ENCODE measurements at regions not wholly inside any gene's neighbourhood (a gene's known extent, or its start where the extent isn't known, plus 50 kb on each side); places are given as distances from the start of the nearest gene placed in this dataset.

DNA sequence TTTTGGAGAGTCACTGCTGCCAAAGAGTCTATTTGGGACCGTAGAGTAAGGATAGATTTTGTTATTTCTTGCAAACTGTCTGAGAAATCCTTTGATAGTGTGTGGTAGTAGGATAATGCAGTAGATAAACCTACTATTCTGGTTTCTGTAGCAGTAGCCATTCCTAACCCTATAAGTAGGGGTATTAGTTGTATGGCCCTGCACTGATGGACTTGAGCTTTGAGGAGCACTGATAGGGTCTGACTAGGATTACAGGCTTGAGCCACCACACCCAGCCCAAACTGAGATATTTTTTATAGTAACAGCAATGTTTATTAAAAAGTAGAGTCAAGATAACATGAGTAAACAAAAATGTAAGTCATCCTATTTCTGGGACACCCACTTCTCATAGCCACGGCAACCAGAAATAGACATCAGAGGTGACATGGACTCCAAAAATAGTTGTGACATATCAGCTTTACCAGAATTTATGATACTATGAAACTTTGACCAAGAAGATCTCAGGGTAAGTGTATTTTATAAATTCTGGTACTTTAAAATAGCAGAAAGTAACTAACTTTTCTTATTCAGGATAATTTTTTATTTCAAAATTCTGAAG, 479.1 kb downstream of the SUCLA2 start:
- no peak overlapping the region for H3K4me3 ChIP-seq (ENCODE audit: low read depth in 1 of 2, low read length in 2 of 2)
- H3K27ac ChIP-seq (ENCODE audit: low read depth in 2 of 2, low read length in 1 of 2), result no peak overlapping the region
- no peaks in the 10 kb centered on the region for H3K36me3 ChIP-seq (ENCODE audit: control insufficient read depth in 2 of 2, insufficient read depth in 2 of 2, low read length in 1 of 2)
- no peaks in the 10 kb centered on the region for H3K27me3 ChIP-seq (ENCODE audit: control insufficient read depth in 1 of 2, insufficient read depth in 2 of 2, low read length in 2 of 2)
- H3K4me1 ChIP-seq (ENCODE audit: control insufficient read depth in 2 of 2, insufficient read depth in 2 of 2, low read length in 1 of 2), result no peaks in the 10 kb centered on the region
- 84 to 86% methylated on average over 2 of the region's 2 CpGs for WGBS, 2 donors
- no peaks in the 10 kb centered on the region for H3K9me3 ChIP-seq (ENCODE audit: control insufficient read depth in 2 of 2, insufficient read depth in 1 of 2, low read depth in 1 of 2, low read length in 1 of 2)

- H3K27ac ChIP-seq (ENCODE audit: low read depth in 2 of 2, low read length in 1 of 2), result no peak overlapping the region
- 37 to 42% methylated on average over 2 of the region's 2 CpGs for WGBS, 2 donors
- H3K36me3 ChIP-seq (ENCODE audit: control insufficient read depth in 2 of 2, insufficient read depth in 2 of 2, low read length in 1 of 2), result no peaks in the 10 kb centered on the region
- no peaks in the 10 kb centered on the region for H3K27me3 ChIP-seq (ENCODE audit: control insufficient read depth in 1 of 2, insufficient read depth in 2 of 2, low read length in 2 of 2)
- H3K4me3 ChIP-seq (ENCODE audit: low read depth in 1 of 2, low read length in 2 of 2), result no peak overlapping the region
- no peaks in the 10 kb centered on the region for H3K9me3 ChIP-seq (ENCODE audit: control insufficient read depth in 2 of 2, insufficient read depth in 1 of 2, low read depth in 1 of 2, low read length in 1 of 2)
- H3K4me1 ChIP-seq (ENCODE audit: control insufficient read depth in 2 of 2, insufficient read depth in 2 of 2, low read length in 1 of 2), result no peaks in the 10 kb centered on the region
Measured at GRCh38 chr13:47519626-47520025, 481.4 kb downstream of the SUCLA2 start.

DNA sequence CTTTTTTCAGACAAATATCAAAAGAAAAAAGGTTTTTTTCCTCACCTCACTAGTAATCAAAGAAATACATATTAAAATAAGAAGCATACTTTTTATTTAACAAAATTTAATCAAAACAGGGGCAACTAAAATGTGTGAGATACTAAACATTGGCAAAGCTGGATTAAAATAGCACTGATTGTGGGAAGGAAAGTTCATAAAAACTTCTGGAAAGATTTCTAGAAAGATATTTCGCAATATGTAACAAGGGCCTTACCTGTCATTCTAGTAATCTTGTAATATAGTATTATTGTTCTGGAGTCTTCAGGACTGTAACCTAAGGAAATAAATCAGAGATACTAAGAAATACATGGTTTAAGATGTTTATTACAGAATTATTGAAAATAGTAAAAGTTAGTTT, 482.5 kb downstream of the SUCLA2 start:
- WGBS, 2 donors, result 87 to 93% methylated on average over 1 of the region's 1 CpG
- Histone ChIP-seq H3K36me3 (ENCODE audit: control insufficient read depth in 2 of 2, insufficient read depth in 2 of 2, low read length in 1 of 2) (no peaks in the 10 kb centered on the region), H3K4me1 (ENCODE audit: control insufficient read depth in 2 of 2, insufficient read depth in 2 of 2, low read length in 1 of 2) (no peaks in the 10 kb centered on the region), H3K27ac (ENCODE audit: low read depth in 2 of 2, low read length in 1 of 2) (no peak overlapping the region), H3K9me3 (ENCODE audit: control insufficient read depth in 2 of 2, insufficient read depth in 1 of 2, low read depth in 1 of 2, low read length in 1 of 2) (no peaks in the 10 kb centered on the region), H3K4me3 (ENCODE audit: low read depth in 1 of 2, low read length in 2 of 2) (no peak overlapping the region), H3K27me3 (ENCODE audit: control insufficient read depth in 1 of 2, insufficient read depth in 2 of 2, low read length in 2 of 2) (no peaks in the 10 kb centered on the region)

- Histone ChIP-seq H3K4me3 (ENCODE audit: low read depth in 1 of 2, low read length in 2 of 2) (no peak overlapping the region), H3K4me1 (ENCODE audit: control insufficient read depth in 2 of 2, insufficient read depth in 2 of 2, low read length in 1 of 2) (no peaks in the 10 kb centered on the region), H3K36me3 (ENCODE audit: control insufficient read depth in 2 of 2, insufficient read depth in 2 of 2, low read length in 1 of 2) (no peaks in the 10 kb centered on the region), H3K27ac (ENCODE audit: low read depth in 2 of 2, low read length in 1 of 2) (no peak overlapping the region), H3K9me3 (ENCODE audit: control insufficient read depth in 2 of 2, insufficient read depth in 1 of 2, low read depth in 1 of 2, low read length in 1 of 2) (no peaks in the 10 kb centered on the region), H3K27me3 (ENCODE audit: control insufficient read depth in 1 of 2, insufficient read depth in 2 of 2, low read length in 2 of 2) (no peaks in the 10 kb centered on the region)
- WGBS, 2 donors, result 69 to 90% methylated on average over 1 of the region's 1 CpG
Measured at GRCh38 chr13:47511647-47512046, 489.4 kb downstream of the SUCLA2 start.

- Histone ChIP-seq H3K27me3 (ENCODE audit: control insufficient read depth in 1 of 2, insufficient read depth in 2 of 2, low read length in 2 of 2) (no peaks in the 10 kb centered on the region), H3K4me3 (ENCODE audit: low read depth in 1 of 2, low read length in 2 of 2) (no peak overlapping the region), H3K4me1 (ENCODE audit: control insufficient read depth in 2 of 2, insufficient read depth in 2 of 2, low read length in 1 of 2) (no peaks in the 10 kb centered on the region), H3K36me3 (ENCODE audit: control insufficient read depth in 2 of 2, insufficient read depth in 2 of 2, low read length in 1 of 2) (no peaks in the 10 kb centered on the region), H3K27ac (ENCODE audit: low read depth in 2 of 2, low read length in 1 of 2) (no peak overlapping the region), H3K9me3 (ENCODE audit: control insufficient read depth in 2 of 2, insufficient read depth in 1 of 2, low read depth in 1 of 2, low read length in 1 of 2) (no peaks in the 10 kb centered on the region)
- 63 to 70% methylated on average over 5 of the region's 5 CpGs for WGBS, 2 donors
Measured at GRCh38 chr13:47508527-47509228, 492.4 kb downstream of the SUCLA2 start.

- Histone ChIP-seq H3K4me3 (ENCODE audit: low read depth in 1 of 2, low read length in 2 of 2) (no peak overlapping the region), H3K27ac (ENCODE audit: low read depth in 2 of 2, low read length in 1 of 2) (no peak overlapping the region), H3K4me1 (ENCODE audit: control insufficient read depth in 2 of 2, insufficient read depth in 2 of 2, low read length in 1 of 2) (no peaks in the 10 kb centered on the region), H3K9me3 (ENCODE audit: control insufficient read depth in 2 of 2, insufficient read depth in 1 of 2, low read depth in 1 of 2, low read length in 1 of 2) (no peaks in the 10 kb centered on the region), H3K27me3 (ENCODE audit: control insufficient read depth in 1 of 2, insufficient read depth in 2 of 2, low read length in 2 of 2) (no peaks in the 10 kb centered on the region), H3K36me3 (ENCODE audit: control insufficient read depth in 2 of 2, insufficient read depth in 2 of 2, low read length in 1 of 2) (no peaks in the 10 kb centered on the region)
- 46 to 50% methylated on average over 2 of the region's 2 CpGs for WGBS, 2 donors
Measured at GRCh38 chr13:47503475-47503874, 497.6 kb downstream of the SUCLA2 start.

DNA sequence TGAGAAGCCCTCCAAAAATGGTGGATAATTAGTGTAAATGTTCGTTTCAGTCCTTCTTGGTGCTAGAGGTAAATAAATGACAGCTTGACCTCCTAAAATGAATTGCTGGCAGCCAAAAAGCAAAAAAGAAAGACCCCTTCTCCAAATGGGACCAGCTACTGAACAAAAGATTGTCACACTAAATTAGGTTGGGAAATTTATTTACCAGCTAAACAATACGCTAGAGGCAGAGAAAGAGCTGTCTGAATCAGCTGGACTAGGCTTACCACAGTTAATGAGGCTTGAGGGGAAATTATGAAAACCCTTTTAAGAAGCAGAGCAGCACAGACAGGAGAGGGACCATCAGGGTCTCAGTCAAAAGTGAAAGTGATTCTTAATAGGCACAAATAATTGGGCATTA, 498.9 kb downstream of the SUCLA2 start:
- Histone ChIP-seq H3K27me3 (ENCODE audit: control insufficient read depth in 1 of 2, insufficient read depth in 2 of 2, low read length in 2 of 2) (no peaks in the 10 kb centered on the region), H3K36me3 (ENCODE audit: control insufficient read depth in 2 of 2, insufficient read depth in 2 of 2, low read length in 1 of 2) (no peaks in the 10 kb centered on the region), H3K4me3 (ENCODE audit: low read depth in 1 of 2, low read length in 2 of 2) (no peak overlapping the region), H3K4me1 (ENCODE audit: control insufficient read depth in 2 of 2, insufficient read depth in 2 of 2, low read length in 1 of 2) (no peaks in the 10 kb centered on the region), H3K9me3 (ENCODE audit: control insufficient read depth in 2 of 2, insufficient read depth in 1 of 2, low read depth in 1 of 2, low read length in 1 of 2) (no peaks in the 10 kb centered on the region), H3K27ac (ENCODE audit: low read depth in 2 of 2, low read length in 1 of 2) (no peak overlapping the region)
- 78% methylated on average over 2 of the region's 2 CpGs for WGBS, 2 donors

GRCh38 chr13:47499358-47500150, 501.5 kb downstream of the SUCLA2 start:
- 46 to 63% methylated on average over 7 of the region's 7 CpGs for WGBS, 2 donors
- no peaks in the 10 kb centered on the region for H3K9me3 ChIP-seq (ENCODE audit: control insufficient read depth in 2 of 2, insufficient read depth in 1 of 2, low read depth in 1 of 2, low read length in 1 of 2)
- H3K4me1 ChIP-seq (ENCODE audit: control insufficient read depth in 2 of 2, insufficient read depth in 2 of 2, low read length in 1 of 2), result no peaks in the 10 kb centered on the region
- no peak overlapping the region for H3K4me3 ChIP-seq (ENCODE audit: low read depth in 1 of 2, low read length in 2 of 2)
- no peaks in the 10 kb centered on the region for H3K27me3 ChIP-seq (ENCODE audit: control insufficient read depth in 1 of 2, insufficient read depth in 2 of 2, low read length in 2 of 2)
- no peaks in the 10 kb centered on the region for H3K36me3 ChIP-seq (ENCODE audit: control insufficient read depth in 2 of 2, insufficient read depth in 2 of 2, low read length in 1 of 2)
- no peak overlapping the region for H3K27ac ChIP-seq (ENCODE audit: low read depth in 2 of 2, low read length in 1 of 2)

DNA sequence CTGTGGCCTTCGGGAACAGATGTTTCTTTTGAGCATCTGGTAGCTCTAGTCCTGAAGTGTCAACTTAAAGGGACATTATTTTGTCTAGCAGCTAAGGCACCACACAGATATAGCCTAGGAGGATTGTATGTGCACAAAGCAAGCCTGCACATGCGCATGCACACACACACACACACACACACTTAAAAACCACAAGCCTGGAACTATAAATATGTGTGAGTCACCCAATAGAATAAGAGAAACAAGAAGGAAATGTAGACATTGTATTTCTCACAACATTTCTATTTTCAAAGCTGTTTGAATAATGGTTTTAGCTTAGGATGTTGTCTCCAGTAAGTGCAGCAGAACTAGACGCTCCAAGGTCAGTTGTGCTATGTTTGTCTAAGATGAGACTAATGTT, 516.5 kb downstream of the SUCLA2 start:
- Histone ChIP-seq H3K27me3 (ENCODE audit: control insufficient read depth in 1 of 2, insufficient read depth in 2 of 2, low read length in 2 of 2) (no peaks in the 10 kb centered on the region), H3K36me3 (ENCODE audit: control insufficient read depth in 2 of 2, insufficient read depth in 2 of 2, low read length in 1 of 2) (no peaks in the 10 kb centered on the region), H3K4me3 (ENCODE audit: low read depth in 1 of 2, low read length in 2 of 2) (no peak overlapping the region), H3K4me1 (ENCODE audit: control insufficient read depth in 2 of 2, insufficient read depth in 2 of 2, low read length in 1 of 2) (no peaks in the 10 kb centered on the region), H3K9me3 (ENCODE audit: control insufficient read depth in 2 of 2, insufficient read depth in 1 of 2, low read depth in 1 of 2, low read length in 1 of 2) (no peaks in the 10 kb centered on the region), H3K27ac (ENCODE audit: low read depth in 2 of 2, low read length in 1 of 2) (no peak overlapping the region)
- 30 to 47% methylated on average over 3 of the region's 3 CpGs for WGBS, 2 donors
